DMS114 treated with DMSO at 0.1 percent for 48 hours (cell line): ENCODE measurements at regions not wholly inside any gene's neighbourhood (a gene's known extent, or its start where the extent isn't known, plus 50 kb on each side); places are given as distances from the start of the nearest gene placed in this dataset.

Source experiments
- DNase-seq: peaks from one replicate; lab custom pipeline; 2025; ENCODE audit not compliant: unreplicated experiment; lab: John Stamatoyannopoulos, UW

GRCh38 chr4:20393486-20394100, 141.9 kb downstream of the SLIT2 start:
- no peak for DNase-seq

- DNase-seq, result no peak
These were observed 142.8 kb downstream of the SLIT2 start for GRCh38 chr4:20394512-20394911.

- no peak for DNase-seq
These were observed 143.6 kb downstream of the SLIT2 start for GRCh38 chr4:20395160-20395773.

- DNase-seq, result no peak
These were observed 151.6 kb downstream of the SLIT2 start for GRCh38 chr4:20403290-20403689.

GRCh38 chr4:20403846-20404245, 152.1 kb downstream of the SLIT2 start:
- DNase-seq, result no peak

- DNase-seq, result no peak
These were observed 156.9 kb downstream of the SLIT2 start for GRCh38 chr4:20408611-20409010.

GRCh38 chr4:20412072-20412471, 160.4 kb downstream of the SLIT2 start:
- no peak for DNase-seq

GRCh38 chr4:20416800-20417199, 165.1 kb downstream of the SLIT2 start:
- no peak for DNase-seq

- DNase-seq, result peak; percentile 60
These were observed 167.3 kb downstream of the SLIT2 start for GRCh38 chr4:20418861-20419451.

- DNase-seq, result no peak
These were observed 169.4 kb downstream of the SLIT2 start for GRCh38 chr4:20420916-20421602.

GRCh38 chr4:20421603-20421985, 169.9 kb downstream of the SLIT2 start:
- no peak for DNase-seq

- DNase-seq, result peak; percentile 58
These were observed 170.7 kb downstream of the SLIT2 start for GRCh38 chr4:20422398-20422797.

GRCh38 chr4:20423420-20423819, 171.7 kb downstream of the SLIT2 start:
- DNase-seq, result peak; percentile 43

GRCh38 chr4:20426028-20426427, 174.3 kb downstream of the SLIT2 start:
- no peak for DNase-seq

- no peak for DNase-seq
These were observed 176.9 kb downstream of the SLIT2 start for GRCh38 chr4:20428436-20429160.

GRCh38 chr4:20430259-20430941, 178.7 kb downstream of the SLIT2 start:
- no peak for DNase-seq

- no peak for DNase-seq
These were observed 179.8 kb downstream of the SLIT2 start for GRCh38 chr4:20431543-20431951.

- no peak for DNase-seq
These were observed 180.4 kb downstream of the SLIT2 start for GRCh38 chr4:20432088-20432487.

- DNase-seq, result no peak
These were observed 181.5 kb downstream of the SLIT2 start for GRCh38 chr4:20433097-20433705.

- DNase-seq, result no peak
These were observed 188.5 kb downstream of the SLIT2 start for GRCh38 chr4:20440170-20440569.
